Esophagus muscularis mucosa (tissue), 3 donors: ENCODE measurements at regions not wholly inside any gene's neighbourhood (a gene's known extent, or its start where the extent isn't known, plus 50 kb on each side); places are given as distances from the start of the nearest gene placed in this dataset.

ENCODE experiments used
- POLR2AphosphoS5 ChIP-seq, 2 donors: sonication (generic); formaldehyde crosslinking; IDR thresholded peaks; one replicate each; pipeline ENCODE4 v1.6.1; 2017; ENCODE audit warnings: antibody characterized with exemption in 2 of 2
- TF ChIP-seq, protein P1 (sequence below), 3 experiments: fragments of 200-600 bp in 2 of 3; fragments of 450-650 bp in 1 of 3; sonication (generic) in 2 of 3; IDR thresholded peaks; one replicate each; pipeline ENCODE4 v1.5.1; 2017 to 2019; ENCODE audit warnings: antibody characterized with exemption in 3 of 3, mild to moderate bottlenecking in 2 of 3, moderate library complexity in 1 of 3

DNA sequence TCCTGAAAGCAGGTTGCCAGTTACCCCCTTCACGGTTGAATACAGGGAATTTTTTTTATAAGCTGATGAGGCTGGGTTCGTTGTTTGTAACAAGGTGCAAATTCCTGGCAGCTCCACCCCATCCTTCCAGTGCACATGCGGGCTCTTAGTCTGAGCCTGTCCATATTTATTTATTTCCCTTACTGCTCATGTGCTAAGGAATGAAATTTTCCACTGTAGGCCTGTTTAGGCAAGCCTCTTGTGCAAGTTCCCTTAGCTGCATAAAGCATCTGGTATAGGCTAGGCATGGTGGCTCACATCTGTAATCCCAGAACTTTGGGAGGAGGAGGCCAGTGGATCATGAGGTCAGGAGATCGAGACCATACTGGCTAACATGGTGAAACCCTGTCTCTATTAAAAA is 560.9 kb upstream of the PCDH9 start:
- TF ChIP-seq, protein P1, sequence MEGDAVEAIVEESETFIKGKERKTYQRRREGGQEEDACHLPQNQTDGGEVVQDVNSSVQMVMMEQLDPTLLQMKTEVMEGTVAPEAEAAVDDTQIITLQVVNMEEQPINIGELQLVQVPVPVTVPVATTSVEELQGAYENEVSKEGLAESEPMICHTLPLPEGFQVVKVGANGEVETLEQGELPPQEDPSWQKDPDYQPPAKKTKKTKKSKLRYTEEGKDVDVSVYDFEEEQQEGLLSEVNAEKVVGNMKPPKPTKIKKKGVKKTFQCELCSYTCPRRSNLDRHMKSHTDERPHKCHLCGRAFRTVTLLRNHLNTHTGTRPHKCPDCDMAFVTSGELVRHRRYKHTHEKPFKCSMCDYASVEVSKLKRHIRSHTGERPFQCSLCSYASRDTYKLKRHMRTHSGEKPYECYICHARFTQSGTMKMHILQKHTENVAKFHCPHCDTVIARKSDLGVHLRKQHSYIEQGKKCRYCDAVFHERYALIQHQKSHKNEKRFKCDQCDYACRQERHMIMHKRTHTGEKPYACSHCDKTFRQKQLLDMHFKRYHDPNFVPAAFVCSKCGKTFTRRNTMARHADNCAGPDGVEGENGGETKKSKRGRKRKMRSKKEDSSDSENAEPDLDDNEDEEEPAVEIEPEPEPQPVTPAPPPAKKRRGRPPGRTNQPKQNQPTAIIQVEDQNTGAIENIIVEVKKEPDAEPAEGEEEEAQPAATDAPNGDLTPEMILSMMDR (IDR thresholded peaks at IDR 0.05): no peak
- no peak for TF ChIP-seq POLR2AphosphoS5 (IDR thresholded peaks at IDR 0.05)
